Upper lobe of left lung (tissue), 4 donors: ENCODE measurements at regions not wholly inside any gene's neighbourhood (a gene's known extent, or its start where the extent isn't known, plus 50 kb on each side); places are given as distances from the start of the nearest gene placed in this dataset.

Experiments
- CTCF ChIP-seq, 6 experiments: fragments of 450-650 bp in 4 of 6; fragments of 200-600 bp in 2 of 6; sonication (generic) in 2 of 6; IDR thresholded peaks; one replicate each; pipeline ENCODE4 v1.5.1; 2016 to 2019; ENCODE audit warnings: antibody characterized with exemption in 6 of 6
- POLR2A ChIP-seq, 4 donors: fragments of 450-650 bp; IDR thresholded peaks; one replicate each; pipeline ENCODE4 v1.5.1; 2016 to 2017; ENCODE audit warnings: antibody characterized with exemption in 4 of 4, mild to moderate bottlenecking in 2 of 4
- POLR2AphosphoS5 ChIP-seq, 2 donors: sonication (generic); formaldehyde crosslinking; IDR thresholded peaks; one replicate each; pipeline ENCODE4 v1.5.1; 2017; ENCODE audit warnings: antibody characterized with exemption in 2 of 2

GRCh38 chr4:64643841-64644240 is 234.6 kb upstream of the TECRL start:
- TF ChIP-seq POLR2A (IDR thresholded peaks at IDR 0.05) (no peak), CTCF (IDR thresholded peaks at IDR 0.05) (no peak), POLR2AphosphoS5 (IDR thresholded peaks at IDR 0.05) (no peak)
